ENCODE measurements at regions not wholly inside any gene's neighbourhood (a gene's known extent, or its start where the extent isn't known, plus 50 kb on each side); places are given as distances from the start of the nearest gene placed in this dataset.

DNA sequence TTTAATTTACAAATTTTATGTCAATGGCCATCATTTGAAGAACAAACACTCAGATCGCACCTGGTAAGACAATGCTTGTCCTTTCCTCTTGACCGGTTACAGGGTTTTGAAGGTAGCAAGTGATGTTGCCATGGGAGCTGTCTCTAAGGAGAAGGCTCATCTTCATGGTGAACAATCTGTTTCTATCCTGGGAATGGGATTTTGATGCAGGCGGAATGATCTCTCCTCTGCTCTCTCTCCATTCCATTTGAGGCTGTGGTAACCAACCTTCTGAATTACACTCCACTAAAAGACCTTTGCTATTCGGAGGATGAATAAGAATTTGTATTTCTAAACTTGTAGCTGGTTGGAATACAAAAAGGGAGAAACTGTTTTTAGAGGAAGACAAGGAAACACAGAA is 57.9 kb upstream of the SLC5A9 start:
- DNase-seq (ENCODE audit: low read depth), result no peak

DNA sequence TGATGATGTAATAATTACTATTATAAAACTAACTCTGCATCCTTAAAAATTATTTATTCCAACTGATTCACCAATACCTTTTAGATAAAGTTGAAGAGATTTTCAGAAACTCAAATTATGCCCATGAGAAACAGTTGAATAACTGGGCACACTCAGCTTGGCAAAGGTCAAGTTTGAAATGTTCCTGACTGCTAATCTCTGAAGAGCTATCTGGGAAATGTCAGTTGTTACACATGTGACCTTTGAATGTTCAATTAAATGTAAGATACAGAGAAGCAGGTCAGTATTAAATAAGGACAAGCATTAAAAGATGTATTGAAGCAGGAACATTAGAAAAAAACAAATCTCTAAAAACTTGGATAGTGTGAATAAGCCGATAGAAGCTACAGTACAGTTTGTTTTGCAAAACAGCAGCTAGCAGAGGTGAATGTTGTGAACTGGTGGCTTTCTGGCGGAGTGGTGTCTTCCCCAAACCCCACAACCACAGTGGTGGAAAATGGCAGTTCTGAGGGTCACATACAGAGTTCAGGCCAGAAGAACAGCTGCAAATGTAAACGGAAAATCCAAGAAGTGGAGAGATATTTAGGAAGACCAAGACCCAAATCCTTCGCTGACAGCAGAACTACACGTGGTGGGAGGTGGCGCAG is 61.9 kb upstream of the SLC5A9 start:
- DNase-seq (ENCODE audit: low read depth), result no peak

DNA sequence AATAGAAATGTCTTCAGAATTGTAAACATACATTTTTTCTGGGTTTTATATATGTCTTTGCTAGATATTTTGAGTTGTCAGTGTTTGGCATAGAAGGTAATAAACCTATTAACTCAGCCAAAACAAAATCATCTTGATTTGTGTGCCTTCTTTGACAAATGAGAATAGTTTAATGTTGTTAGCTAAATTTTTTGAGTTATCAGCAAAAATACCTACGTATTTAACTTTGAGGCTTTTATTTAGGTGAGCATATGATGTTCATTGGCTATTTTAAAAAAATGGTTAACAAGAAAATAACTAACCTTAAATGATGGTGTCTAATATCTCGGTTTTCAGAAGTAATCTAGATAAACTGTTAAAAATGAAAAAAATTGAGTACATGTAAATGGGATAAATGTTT is 83.2 kb upstream of the SLC5A9 start:
- no peak for DNase-seq (ENCODE audit: low read depth)

DNA sequence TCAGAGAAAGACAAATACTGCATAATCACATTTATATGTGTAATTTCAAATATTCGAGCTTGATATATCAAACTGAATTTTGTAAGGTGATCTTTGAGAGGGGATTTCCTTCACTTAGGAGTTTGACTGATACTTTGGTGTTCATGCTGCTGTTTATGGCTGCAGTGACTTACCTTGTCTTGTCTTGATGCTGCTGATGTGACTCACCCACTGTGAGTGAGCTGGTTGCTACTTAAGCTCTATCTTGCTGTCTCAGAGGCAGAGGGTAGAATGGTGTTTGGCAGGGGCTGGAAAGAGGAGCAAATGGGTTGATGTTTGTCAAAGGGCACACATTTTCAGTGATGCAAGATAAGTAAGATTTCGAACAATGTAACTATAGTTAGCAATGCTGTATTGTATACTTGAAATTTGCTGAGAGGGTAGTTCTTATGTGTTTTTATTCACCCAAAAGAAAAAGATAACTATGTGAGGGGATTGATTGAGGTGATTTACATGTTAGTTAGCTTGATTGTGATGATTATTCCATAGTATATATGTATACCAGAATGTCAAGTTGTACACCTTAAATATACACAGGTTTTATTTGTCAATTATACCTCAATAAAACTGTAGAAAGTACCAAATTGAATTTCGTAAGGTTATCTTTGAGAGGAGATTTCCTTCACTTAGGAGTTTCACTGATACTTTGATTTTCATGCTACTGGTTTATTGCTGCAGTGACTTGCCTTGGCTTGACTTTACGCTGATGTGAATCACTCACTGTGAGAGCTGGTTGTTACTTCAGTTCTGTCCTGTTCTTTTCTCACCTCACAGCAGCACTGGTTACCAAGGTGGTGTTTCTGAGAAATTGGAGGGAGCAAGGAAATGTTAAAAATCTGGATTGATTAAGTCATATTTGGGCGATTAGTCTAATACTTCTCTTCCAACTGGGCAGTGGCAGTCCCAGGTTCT is 94.5 kb upstream of the SLC5A9 start:
- DNase-seq (ENCODE audit: low read depth), result no peak

DNA sequence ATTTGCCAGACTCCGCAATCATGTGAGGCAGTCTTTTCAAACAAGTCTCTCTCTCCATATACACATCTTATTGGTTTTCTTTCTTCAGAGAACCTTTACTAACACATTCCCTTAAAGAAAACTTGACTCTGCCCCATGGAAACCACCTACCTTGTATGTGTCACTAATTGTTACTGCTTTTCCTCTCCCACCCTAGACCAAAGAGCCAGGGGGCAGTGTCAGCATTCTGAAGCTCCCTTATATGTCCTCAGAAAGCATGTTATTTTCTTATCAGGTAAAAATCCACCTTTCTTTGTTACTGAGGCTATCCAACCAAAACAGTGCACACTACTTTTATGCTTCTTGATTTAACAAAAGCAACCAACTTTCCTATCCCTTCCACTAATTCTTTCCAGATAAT is 98.9 kb upstream of the SLC5A9 start:
- no peak for DNase-seq (ENCODE audit: low read depth)

DNA sequence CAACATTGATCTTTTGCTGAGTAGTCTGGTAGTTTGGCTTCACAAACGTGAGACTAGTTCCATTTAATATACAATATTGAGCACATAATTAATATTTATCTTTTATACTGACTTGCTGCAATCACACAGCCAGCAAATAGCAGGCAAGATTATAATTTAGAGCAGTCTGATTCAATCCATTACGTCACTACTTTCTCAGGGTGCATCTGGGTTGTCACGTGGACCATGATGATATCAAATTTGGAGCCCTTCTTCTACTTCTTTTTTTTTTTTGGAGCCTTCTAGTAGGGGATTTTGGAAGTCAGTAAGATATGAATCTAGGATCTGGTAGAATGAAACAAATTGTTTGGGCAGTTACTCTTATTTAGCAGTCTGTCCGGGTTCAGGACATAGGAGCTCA is 100.6 kb upstream of the SLC5A9 start:
- DNase-seq (ENCODE audit: low read depth), result no peak

DNA sequence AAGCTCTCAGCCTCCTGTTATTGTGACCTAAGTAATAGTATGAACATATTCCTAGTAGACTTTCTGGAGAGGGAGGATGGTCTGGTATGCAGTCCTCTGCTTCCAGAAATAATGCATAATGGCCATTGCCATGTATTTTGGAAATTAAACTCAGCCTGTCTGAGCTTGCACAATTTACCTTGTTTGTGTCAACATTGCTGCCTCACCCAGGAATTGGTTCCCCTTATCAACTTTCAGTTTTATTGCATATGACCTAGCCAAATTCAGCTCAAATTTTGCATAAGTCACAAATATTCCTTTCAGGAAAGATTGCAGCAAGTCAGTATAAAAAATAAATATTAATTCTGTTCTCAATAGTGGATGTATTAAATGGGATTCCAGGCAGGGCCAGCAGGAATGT is 101.9 kb upstream of the SLC5A9 start:
- no peak for DNase-seq (ENCODE audit: low read depth)

DNA sequence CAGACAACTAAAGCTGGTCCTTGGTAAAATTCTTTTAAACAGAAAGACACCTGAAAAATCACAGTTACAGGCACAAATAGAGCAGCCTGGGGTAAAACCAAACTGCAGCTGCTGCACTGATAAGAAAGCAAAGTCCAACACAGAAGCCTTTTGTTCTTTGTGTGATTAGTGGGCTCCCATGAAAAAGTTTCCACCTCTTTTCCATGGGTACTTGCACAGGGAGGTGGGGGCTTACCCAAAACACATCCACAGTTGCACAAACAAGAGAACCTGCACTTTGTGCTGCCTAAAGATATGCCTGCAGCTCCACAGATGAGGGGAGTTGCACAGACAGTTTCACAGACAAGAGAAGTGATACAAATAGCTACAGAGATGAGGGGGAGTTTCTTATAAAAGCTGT is 106.7 kb upstream of the SLC5A9 start:
- DNase-seq (ENCODE audit: low read depth), result no peak

DNA sequence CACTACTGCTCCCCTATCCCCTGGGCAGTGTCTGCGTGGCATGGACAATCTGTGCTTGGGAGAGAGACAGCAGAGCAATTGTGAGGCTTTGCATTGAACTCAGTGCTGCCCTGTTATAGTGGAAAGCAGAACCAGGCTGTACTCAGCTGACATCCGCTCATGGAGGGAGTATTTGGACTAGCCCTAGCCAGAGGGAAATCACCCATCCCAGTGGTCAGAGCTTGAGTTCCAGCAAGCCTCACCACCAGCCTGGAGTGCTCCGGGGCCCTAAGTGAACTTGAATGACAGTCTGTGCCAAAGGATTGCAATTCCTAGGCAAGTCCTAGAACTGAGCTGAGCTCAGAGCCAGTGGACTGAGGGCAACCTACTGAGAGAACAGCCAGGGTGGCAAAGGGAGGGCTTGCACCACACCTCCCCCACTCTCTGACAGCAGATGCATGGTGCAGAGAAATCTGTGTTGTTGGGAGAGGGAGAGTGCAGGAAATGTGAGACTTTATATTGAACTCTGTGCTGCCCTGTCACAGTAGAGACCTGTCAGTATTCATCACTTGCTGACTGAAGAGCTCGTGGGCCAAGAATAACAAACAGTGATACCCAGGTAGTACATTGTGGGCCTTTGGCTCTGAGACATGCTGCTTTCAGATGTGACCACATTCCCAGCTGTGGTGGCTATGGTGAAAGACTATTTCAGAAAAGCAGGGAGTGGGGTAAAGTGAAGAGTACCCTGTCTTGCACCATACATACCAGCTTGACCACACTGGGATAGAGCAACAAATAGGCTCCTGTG is 107.7 kb upstream of the SLC5A9 start:
- DNase-seq (ENCODE audit: low read depth), result no peak

DNA sequence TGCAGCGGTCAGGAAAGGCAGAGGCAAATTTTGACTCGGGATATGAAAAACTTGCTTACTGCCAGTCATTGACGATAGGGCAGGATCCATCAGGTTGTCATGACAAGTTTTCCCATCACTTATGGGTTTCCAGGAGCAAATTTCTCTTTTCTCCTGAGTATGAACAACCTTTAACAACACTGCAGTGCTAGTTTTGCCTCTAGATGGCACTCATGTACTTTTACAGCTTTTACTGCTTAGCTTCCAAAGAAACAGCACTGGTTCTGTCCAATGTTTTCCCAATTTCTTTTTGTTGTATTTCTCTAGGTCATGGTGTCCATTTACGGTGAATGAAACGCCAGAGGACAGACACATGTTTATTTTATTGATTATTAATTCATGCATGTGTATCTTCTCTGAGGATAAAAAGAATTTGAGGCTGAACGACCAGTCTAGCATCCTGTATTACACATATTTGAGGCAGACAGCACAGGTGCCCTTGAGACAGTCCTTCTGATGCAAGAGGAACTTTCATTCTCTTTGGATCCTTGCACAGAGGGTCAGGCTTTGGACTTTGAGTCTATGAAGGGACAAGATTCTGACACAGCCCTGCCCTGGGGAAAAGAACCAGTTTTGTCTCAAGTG is 112.3 kb upstream of the TRABD2B start:
- DNase-seq (ENCODE audit: low read depth), result no peak

DNA sequence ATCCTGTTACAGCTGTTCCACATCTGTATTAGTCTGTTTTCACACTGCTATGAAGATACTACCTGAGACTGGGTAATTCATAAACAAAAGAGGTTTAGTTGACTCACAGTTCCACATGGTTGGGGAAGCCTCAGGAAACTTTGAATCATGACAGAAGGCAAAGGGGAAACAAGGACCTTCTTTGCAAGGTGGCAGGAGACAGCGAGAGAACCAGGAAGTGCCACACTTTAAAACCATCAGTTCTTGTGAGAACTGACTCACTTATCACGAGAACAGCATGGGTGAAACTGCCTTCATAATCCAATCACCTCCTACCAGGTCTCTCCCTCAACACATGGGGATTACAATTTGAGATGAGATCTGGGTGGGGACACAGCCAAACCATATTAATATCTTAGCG is 110.3 kb upstream of the TRABD2B start:
- no peak for DNase-seq (ENCODE audit: low read depth)

DNA sequence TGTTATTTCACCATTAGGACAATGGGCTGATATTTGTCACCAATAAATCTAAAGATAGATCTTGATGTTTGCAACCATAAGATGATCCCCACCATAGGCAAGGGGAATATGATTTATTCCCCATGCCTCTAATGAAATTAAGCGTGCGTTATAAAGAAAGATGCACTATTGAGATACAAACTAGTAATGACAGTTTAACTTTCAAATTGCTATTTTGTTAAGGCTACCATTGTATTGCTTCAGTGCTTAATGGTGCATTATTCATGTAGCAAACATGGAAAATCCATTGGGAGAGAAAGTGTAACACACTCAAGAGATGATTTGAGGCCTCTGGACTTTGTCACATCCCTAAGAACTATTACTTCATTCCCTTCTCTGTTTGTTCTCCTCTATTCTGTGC is 108.9 kb upstream of the TRABD2B start:
- DNase-seq (ENCODE audit: low read depth), result no peak

DNA sequence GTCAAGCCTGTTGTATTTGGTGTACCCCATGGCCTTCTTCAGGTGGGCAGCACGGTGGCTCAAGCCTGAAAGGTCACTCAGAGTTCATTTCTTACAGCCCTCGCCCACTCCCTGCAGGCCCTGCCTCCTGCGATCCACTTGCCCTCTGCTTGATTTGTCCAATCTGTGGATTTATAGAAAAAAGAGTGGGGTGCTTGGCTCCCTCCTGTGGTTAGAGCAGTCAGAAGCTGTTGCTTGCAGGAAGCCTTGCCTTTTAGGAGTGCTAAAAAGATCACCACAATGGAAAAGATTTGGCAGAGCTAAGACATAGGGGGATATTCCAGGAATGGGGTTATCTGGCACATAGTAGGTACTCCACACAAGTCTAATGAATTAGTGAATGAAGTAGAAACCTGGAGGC is 108.0 kb upstream of the TRABD2B start:
- no peak for DNase-seq (ENCODE audit: low read depth)

DNA sequence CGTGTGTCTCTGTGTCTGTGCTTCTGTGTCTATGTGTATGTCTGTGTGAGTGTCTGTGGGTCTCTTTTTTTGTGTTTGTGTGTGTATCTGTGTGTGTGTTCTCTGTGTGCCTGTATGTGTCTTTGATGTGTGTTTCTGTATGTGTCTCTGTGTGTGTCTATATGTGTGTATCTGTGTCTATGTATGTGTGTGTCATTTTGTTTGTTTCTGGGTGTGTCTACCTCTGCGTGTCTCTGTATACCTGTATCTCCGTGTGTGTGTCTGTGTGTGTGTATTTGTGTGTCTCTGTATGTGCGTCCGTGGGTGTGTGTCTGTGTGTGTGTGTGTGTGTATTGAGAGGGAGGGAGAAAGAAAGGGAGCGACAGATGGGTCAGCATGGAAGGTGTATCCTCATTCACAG is 106.3 kb upstream of the TRABD2B start:
- DNase-seq (ENCODE audit: low read depth), result no peak

DNA sequence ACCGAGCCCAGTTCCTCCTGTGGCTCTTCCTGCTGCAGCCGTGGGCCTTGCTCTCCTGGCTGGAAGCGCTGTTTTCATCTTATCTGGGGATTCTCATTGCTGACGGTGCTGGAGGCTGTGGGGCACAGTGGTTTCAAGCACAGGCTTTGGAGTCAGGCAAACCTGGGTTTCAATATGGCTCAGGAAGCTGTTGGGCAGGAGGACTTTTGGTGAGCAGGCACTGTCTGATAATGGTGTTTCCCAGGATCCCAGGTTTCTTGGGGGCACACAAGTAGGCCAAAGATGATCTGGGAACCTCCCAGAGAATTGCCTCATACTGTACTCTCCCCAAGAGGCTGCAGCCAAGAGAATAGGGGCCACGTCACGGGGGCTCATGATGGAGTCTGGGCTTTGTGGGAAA is 105.6 kb upstream of the TRABD2B start:
- DNase-seq (ENCODE audit: low read depth), result no peak

DNA sequence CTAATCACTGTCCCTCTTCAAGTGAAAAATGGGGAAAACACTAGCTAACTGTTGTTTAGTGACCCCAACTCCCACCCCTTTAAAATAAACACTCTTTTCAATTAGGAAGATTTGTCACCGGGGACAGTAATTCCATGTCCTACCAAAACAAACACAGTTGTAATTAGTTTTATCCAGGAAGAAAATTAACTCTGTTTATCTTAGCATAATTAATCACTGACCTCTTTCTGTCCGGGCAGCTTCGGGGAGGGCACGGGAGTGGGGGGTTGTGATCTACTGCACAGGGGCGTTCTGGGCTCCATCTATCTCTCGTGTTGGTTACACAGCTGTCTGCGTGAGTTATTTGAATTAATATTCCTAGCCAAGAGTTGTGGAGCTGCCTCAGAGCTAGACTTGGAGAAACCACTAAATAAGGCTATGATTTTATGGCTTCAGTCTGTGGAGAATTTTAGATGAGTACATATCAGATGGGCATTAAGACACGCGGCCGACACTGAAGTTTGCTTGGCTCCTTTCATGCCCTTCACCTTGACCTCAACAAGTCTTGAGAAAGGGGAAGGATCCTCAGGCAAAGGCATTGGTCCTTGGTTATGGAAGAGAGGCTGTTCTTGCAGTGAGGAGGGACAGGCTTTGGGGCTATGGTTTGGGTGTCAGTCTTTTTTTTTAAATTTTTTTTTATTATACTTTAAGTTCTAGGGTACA is 102.0 kb upstream of the TRABD2B start:
- no peak for DNase-seq (ENCODE audit: low read depth)

DNA sequence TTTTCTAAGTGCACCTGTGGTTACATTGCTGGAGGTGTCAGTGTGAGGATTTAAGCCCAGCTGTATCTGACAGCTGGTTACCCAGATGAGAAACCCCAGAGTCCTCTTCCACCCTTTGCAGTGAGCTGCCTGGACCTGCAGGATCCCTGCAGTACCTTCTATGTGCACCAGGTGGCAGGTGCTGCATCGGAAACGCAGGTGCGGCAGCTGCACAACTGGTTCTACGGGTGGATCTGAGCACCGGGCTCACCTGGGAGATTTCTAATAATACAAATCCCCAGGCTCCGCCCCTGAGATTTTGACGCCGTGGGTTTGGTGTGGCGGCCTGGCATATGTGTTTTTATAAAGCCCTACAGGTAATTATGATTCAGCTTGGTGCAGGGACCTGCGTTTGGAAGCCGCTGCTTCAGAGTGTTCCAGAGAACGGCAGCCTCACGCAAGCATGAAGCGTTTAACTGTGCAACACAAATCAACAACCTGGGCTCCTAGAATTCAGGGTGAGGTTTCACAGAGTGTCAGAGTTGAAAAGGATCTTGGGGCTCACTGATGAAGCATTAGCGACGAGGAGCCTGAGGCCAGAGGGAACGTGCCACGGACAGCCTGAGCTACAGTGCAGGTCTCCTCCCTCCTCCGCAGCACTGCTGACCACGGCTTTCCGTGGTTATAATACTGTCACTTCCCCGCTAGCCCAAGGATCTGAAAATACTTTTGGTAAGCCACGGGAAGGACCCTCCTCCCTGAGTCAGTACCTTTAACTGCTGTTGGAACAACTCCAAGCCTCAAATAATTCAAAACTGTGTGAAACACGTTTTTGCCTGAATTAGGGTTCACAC is 96.7 kb upstream of the TRABD2B start:
- DNase-seq (ENCODE audit: low read depth), result peak; percentile 59

DNA sequence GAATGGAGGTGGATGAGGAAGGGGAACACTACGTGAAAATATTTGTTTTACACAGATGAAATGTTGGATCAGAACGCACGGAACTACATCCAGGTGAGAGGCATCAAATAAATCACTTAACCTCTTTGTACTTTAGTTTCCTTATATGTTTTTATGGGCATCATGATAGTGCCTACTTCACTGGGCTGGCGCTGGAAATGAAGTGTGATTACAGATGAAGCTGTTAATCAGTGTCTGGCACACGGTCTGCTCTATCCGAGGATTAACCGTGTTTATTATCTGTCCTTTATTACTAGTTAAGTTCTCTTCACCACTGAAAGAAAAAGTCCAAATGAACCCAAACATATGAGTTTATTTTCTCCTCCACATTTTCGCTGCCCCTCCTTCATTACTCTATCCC is 96.0 kb upstream of the TRABD2B start:
- DNase-seq (ENCODE audit: low read depth), result no peak

DNA sequence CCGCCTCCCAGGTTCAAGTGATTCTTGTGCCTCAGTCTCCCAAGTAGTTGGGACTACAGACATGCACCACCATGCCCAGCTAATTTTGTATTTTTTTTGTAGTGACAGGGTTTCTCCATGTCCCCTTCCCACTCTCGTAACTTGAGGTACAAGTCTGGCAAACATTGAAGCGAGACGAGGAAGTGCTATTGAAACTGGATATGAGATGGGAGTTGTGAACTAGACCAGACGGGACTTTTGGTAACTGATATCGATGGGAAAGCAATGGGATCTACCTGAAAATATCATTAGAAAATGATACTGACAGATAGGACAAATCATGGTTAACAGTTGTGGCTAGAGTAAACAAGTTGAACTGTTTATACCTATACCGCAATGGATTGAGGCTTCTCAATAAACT is 95.2 kb upstream of the TRABD2B start:
- no peak for DNase-seq (ENCODE audit: low read depth)

DNA sequence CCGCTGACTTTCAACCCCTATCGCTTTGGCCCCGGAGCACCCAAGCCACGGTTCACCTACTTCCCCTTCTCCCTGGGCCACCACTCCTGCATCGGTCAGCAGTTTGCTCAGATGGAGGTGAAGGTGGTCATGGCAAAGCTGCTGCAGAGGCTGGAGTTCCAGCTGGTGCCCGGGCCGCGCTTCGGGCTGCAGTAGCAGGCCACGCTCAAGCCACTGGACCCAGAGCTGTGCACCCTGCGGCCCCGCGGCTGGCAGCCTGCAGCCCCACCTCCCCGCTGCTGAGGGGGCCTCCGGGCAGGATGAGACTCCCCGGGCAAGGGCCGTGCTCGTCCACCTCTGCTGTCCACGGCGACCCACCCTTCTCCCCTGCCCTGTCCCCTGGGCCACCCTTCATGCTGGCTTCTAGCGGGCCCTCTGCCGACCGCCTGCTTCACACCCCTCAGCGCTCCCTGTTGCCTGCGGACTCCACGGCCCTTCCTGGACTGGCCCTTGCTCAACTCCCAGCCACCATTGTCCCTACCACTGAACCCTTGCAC is 92.2 kb upstream of the TRABD2B start:
- DNase-seq (ENCODE audit: low read depth), result no peak

DNA sequence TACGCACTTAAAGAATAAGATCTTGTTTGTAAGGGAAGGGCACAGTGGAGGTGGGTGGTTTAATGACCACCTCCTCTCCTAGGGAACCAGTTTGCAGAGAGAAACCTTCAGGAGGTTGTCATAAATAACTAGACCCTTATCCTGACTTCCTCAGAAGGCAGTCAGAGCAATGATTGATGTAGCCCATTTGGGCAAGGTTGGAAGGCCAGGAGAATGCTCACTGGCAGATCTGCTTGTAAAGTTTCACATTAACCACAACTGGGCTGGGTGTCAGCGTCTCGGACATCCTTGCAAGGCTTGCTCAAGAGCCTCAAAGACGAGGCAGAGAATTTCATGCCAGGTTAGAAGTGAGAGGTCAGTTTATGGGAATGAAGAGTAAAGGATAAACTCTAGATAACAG is 87.6 kb upstream of the TRABD2B start:
- DNase-seq (ENCODE audit: low read depth), result no peak

Measured in stimulated activated CD8-positive, alpha-beta memory T cell treated with anti-CD3 and anti-CD28 coated beads, Interleukin-4, amount 100 ng/mL, for 24 hours (primary cell).